ENCODE measurements at regions not wholly inside any gene's neighbourhood (a gene's known extent, or its start where the extent isn't known, plus 50 kb on each side); places are given as distances from the start of the nearest gene placed in this dataset.

- no peak for DNase-seq
- intact Hi-C loops (cut with DNase I): no loop called here
Measured at GRCh38 chr5:68011801-68012200, 203.8 kb upstream of the PIK3R1 start.

GRCh38 chr5:68011259-68011760, 204.2 kb upstream of the PIK3R1 start:
- intact Hi-C loops (cut with DNase I): no loop called here
- Histone ChIP-seq H3K9me3 (no peaks in the 10 kb centered on the region), H3K4me1 (no peaks in the 10 kb centered on the region), H3K27ac (no peak overlapping the region), H3K27me3 (no peaks in the 10 kb centered on the region), H3K4me3 (no peak overlapping the region), H3K9ac (ENCODE audit: low read depth in 2 of 2, low read length in 2 of 2) (no peak overlapping the region), H3K36me3 (no peaks in the 10 kb centered on the region)
- no peak for TF ChIP-seq CTCF (IDR thresholded peaks at IDR 0.05)
- no peak for DNase-seq

More at GRCh38 chr5:68011801-68012200, 203.8 kb upstream of the PIK3R1 start:
- no peak overlapping the region for H3K9ac ChIP-seq (ENCODE audit: low read depth in 2 of 2, low read length in 2 of 2)
- H3K27me3 ChIP-seq: no peaks in the 10 kb centered on the region
- H3K4me1 ChIP-seq: no peaks in the 10 kb centered on the region
- no peak for TF ChIP-seq CTCF (IDR thresholded peaks at IDR 0.05)
- H3K4me3 ChIP-seq: no peak overlapping the region
- H3K9me3 ChIP-seq: no peaks in the 10 kb centered on the region
- H3K36me3 ChIP-seq: no peaks in the 10 kb centered on the region
- no peak overlapping the region for H3K27ac ChIP-seq

- H3K9me3 ChIP-seq: no peaks in the 10 kb centered on the region
- no peaks in the 10 kb centered on the region for H3K4me1 ChIP-seq
- DNase-seq: no peak
- intact Hi-C loops (cut with DNase I): no loop called here
- no peaks in the 10 kb centered on the region for H3K27me3 ChIP-seq
- no peak overlapping the region for H3K27ac ChIP-seq
- no peaks in the 10 kb centered on the region for H3K36me3 ChIP-seq
- TF ChIP-seq CTCF (IDR thresholded peaks at IDR 0.05): no peak
- no peak overlapping the region for H3K9ac ChIP-seq (ENCODE audit: low read depth in 2 of 2, low read length in 2 of 2)
- H3K4me3 ChIP-seq: no peak overlapping the region
Measured at GRCh38 chr5:68010740-68011139, 204.8 kb upstream of the PIK3R1 start.

- Histone ChIP-seq H3K27ac (no peak overlapping the region), H3K4me3 (no peak overlapping the region), H3K9me3 (no peaks in the 10 kb centered on the region), H3K4me1 (no peaks in the 10 kb centered on the region), H3K27me3 (no peaks in the 10 kb centered on the region), H3K36me3 (no peaks in the 10 kb centered on the region), H3K9ac (ENCODE audit: low read depth in 2 of 2, low read length in 2 of 2) (no peak overlapping the region)
- TF ChIP-seq CTCF (IDR thresholded peaks at IDR 0.05): no peak
- no peak for DNase-seq
- intact Hi-C loops (cut with DNase I): no loop called here
Measured at GRCh38 chr5:68007451-68007850, 208.1 kb upstream of the PIK3R1 start.

GRCh38 chr5:68002836-68003235, 212.7 kb upstream of the PIK3R1 start:
- no peak for TF ChIP-seq CTCF (IDR thresholded peaks at IDR 0.05)
- Histone ChIP-seq H3K27ac (no peak overlapping the region), H3K27me3 (no peaks in the 10 kb centered on the region), H3K4me1 (peaks cover 3% of the 10 kb centered on the region), H3K4me3 (no peak overlapping the region), H3K36me3 (no peaks in the 10 kb centered on the region), H3K9ac (ENCODE audit: low read depth in 2 of 2, low read length in 2 of 2) (no peak overlapping the region), H3K9me3 (no peaks in the 10 kb centered on the region)
- intact Hi-C loops (cut with DNase I): no loop called here
- DNase-seq: no peak
